GM21367 (cell line): ENCODE measurements at regions not wholly inside any gene's neighbourhood (a gene's known extent, or its start where the extent isn't known, plus 50 kb on each side); places are given as distances from the start of the nearest gene placed in this dataset.
"Not testable (repeated sequence)": the region's sequence is repeated elsewhere in the genome, so short reads cannot be mapped to it uniquely, and the experiment has no call there.

Experiments
- ATAC-seq: cut with Tn5 transposase; IDR thresholded peaks from one replicate; pipeline ENCODE4 v1.9.1; 2021; ENCODE audit not compliant: unreplicated experiment

- ATAC-seq, result no peak
These were observed 221.0 kb downstream of the NAF1 start for GRCh38 chr4:162945713-162946112.

DNA sequence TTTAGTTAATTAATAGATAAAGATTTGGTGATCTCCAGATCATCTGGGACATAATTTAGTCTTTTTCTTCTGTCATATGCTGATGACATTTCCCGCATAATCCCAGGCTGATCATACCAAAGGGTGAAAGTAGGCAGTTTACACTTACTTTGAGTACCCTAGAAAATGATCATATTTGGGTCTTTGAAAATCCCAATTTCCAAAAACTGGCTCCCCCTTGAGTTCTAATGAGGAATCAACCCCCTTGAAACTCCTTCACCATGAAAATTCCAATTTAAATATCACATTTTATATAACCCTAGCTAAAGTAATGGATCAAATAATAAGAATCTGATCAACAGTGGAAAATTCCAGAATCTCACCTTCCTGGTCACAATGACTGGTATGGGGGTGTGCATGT is 223.4 kb downstream of the NAF1 start:
- no peak for ATAC-seq

DNA sequence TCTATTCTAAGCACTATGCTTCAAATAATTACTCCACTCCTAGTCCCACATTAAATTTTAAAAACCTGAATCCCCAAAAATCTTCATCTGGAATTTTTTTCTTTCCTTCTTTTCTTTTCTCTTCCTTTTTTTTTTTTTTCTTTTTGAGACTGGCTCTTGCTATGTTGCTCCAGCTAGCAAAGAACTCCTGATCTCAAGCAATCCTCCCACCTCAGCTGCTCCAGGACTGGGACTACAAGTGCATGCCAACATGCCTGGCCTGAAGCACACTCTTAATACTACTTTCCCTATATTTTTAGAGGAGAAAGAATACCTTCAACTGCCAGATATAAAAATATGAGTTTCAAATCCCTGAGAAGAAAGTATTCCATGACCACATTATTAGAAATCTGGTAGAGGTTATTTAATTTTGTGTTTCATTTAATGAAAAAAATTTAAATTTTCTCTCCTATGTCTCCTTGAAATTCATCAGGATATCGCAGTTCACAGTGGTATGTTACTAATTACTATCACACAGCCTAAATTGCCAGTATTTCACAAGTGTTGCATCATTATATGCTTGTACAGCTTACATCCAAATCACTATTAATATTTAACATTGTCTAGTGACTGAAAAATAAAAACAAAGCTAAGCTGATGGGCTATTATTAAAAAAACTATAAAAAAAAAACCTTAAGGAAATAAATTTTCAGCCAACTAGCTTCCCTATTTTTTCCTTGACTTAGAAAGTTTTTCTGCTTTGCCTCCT is 227.8 kb downstream of the NAF1 start:
- no peak for ATAC-seq

DNA sequence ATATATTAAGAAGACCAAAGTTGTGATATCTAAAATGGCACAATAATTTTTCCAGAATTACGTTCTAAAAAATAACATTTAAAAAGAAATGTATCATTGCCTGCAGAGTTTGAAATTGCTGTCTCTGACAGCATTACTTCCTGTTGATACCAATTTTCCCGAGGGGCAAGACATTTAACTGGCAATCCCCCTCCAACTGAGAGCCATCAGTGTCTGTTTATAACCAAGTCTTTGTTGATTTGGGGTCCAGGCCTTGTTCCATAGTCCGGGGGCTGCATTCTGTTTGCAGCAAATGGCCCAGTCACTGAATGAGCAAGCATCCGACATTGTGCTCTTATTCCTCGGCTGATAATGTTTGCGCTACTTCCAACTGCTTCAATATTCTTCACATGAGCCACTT is 231.5 kb downstream of the NAF1 start:
- no peak for ATAC-seq

- no peak for ATAC-seq
These were observed 235.4 kb downstream of the NAF1 start for GRCh38 chr4:162931286-162931685.

GRCh38 chr4:162921178-162921785 is 245.4 kb downstream of the NAF1 start:
- no peak for ATAC-seq

DNA sequence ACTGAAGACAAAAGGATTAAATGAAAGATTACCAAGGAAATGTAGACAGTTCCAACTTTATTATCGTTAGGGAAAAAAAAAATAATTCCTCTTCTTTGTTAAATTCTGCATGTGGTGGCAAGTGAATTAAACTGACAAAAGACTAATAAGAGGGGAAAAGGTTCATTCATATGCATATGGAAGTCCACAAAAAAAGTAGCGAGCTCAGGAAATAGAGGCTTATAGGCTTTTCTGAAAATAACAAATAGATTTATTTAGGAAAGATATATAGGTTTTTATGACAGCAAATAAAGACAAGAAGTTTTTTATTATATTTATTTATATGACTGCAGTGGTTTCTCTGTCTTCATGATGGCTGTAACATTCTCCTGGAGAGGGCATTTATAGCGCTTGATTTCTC is 246.0 kb downstream of the NAF1 start:
- no peak for ATAC-seq

GRCh38 chr4:162912482-162912881 is 254.2 kb downstream of the NAF1 start:
- no peak for ATAC-seq

DNA sequence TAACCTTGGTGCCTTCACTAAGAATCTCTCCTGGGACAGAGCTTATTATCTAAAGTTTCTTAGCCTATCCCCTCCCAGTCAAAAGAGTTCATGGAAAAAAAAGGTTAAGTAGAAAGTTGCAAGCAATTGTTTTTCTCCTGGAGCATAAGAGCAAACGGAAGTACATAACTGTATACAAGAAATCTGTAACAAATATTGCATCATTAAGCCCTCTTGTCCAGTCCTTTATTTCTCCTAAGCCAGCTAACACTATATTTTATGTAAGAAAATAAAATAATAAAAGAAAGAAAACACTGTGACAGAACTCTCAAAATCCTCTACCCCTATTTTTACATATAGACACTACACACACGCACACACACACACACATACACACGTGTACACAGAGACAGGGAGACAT is 255.3 kb downstream of the NAF1 start:
- ATAC-seq, result no peak

DNA sequence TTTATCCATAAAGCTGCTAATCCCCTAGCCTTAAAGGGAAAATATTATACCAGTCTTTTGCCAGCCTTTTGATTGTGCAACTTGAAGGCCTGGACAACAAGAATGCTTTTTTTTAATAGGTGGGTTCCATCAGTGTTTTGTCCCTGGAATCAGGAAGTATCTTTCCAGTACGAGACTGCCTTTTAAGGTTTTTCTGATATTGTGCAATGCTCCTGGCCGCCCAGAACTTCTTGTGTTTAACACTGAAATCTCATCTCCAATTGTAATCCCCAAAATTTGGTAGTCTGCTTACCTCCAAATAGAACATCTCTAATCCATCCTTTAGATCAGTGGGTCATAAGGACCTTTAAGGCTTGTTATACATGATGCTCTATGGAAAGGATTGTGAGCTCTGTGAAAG is 256.7 kb downstream of the NAF1 start:
- ATAC-seq, result no peak

GRCh38 chr4:162894387-162894786 is 272.3 kb downstream of the NAF1 start:
- no peak for ATAC-seq

DNA sequence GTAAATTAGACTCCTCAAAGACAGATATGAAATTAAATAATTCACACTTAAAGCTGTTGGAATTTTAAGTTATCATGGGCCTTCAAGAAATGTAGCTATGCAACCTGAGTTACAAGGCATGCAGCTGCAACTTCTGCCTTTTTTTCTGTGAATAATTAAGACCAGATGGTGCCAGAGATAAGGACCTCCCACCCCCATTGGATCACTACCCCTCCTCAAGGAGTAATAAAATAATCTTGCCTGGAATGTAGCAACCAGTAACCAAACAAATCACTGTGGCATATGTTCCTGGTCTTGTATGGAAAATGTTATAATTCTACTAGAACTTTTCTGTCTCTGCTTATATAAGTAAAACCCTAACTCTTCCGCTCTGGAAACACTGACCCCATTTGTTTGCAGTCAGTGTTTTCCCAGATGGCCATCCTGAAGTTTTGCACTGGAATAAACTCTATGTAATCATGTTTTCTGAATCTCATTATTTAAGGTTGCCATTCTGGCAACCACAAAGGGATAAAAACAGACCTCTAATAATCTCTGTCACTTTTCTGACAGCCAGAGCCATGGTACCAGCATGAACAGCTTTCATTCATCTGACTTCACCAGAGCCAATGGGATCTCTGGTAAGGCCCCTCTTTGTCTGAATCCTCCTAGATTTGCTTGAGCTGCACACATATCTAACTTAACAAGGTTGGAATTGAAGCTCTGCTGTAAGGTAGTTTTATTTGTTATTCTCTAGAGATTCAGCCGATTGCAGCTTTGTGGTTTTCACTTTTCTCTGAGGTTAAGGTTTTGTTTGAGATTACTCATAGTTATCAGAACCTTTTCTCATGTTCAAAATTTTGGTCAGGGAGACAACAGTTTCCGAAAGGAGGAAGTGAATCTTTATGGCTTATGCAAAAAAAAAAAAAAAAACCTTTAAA is 274.6 kb downstream of the NAF1 start:
- ATAC-seq, result peak; percentile 99

DNA sequence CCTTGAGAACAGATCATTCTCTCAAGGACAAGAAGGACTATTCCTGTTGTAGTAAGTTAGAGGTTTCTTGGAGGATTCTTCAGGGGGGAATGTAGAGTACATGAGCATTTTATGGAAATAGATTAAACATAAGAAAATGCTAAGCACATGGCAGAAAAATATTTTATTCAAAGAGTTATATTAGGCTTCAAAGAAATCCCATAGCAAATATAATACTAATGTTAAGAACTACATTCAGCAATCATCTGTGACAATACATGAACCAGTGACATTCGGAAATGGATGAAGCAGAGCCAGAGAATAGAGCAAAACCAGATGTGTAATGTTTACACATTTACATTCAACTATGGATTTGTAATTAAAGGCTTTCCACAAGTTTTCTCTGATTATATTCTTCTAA is 288.6 kb downstream of the NAF1 start:
- no peak for ATAC-seq

GRCh38 chr4:162874748-162875147 is 291.9 kb downstream of the NAF1 start:
- no peak for ATAC-seq

DNA sequence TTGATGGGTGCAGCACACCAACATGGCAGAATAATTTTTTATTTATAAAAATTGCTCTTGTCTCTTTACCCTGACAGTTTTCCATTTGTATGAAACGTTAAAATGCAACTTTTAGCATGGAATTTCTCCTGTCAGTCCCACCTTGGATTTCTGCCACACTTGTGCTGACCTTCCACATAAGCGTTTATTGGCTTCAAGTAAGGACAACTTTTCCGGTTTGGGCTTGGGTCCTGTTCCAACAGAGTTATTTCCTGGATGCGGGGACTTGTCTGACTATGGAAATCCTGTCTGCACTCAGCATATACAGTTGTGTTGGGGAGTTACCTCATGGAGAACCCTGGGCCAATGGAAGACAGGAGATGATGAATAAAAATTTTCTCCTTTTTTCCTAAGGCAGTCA is 294.7 kb downstream of the NAF1 start:
- ATAC-seq, result no peak

- ATAC-seq, result no peak
These were observed 297.5 kb downstream of the NAF1 start for GRCh38 chr4:162869157-162869556.

GRCh38 chr4:162866565-162866964 is 300.1 kb downstream of the NAF1 start:
- no peak for ATAC-seq

DNA sequence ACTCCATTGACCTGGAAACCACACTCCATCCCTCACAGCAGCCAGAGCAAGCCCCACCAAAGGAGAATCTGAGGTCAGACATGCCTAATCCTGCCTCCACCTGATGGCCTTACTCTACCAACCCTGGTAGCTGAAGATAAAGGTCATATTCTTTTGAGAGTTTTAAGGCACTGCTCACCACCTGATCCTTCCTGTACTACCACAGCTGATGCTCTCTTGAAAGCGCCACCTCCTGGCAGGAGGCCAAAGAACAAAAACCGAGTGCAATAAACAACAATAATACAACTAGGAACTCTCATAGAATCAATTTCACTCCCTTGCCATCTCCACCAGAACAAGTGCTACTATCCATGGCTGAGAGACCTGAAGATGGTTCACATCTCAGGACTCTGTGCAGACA is 301.6 kb downstream of the NAF1 start:
- ATAC-seq, result no peak

- ATAC-seq, result no peak
These were observed 312.9 kb downstream of the NAF1 start for GRCh38 chr4:162853788-162854187.

GRCh38 chr4:162852642-162853041 is 314.0 kb downstream of the NAF1 start:
- no peak for ATAC-seq

GRCh38 chr4:162851241-162851758 is 315.4 kb downstream of the NAF1 start:
- not testable (repeated sequence) for ATAC-seq

GRCh38 chr4:162849937-162850336 is 316.8 kb downstream of the NAF1 start:
- no peak for ATAC-seq
